Brain pericyte (primary cell): ENCODE measurements at regions not wholly inside any gene's neighbourhood (a gene's known extent, or its start where the extent isn't known, plus 50 kb on each side); places are given as distances from the start of the nearest gene placed in this dataset.

Experiments
- DNase-seq: peaks from one replicate; pipeline ENCODE4 v3.0.0-alpha.2; 2012; ENCODE audit warnings: low read depth, low spot score

- no peak for DNase-seq
These were observed 484.3 kb downstream of the LMO4 start for GRCh38 chr1:87812871-87813577.

GRCh38 chr1:87814573-87814972, 485.9 kb downstream of the LMO4 start:
- DNase-seq = no peak

GRCh38 chr1:87816646-87817045, 488.0 kb downstream of the LMO4 start:
- no peak for DNase-seq

DNA sequence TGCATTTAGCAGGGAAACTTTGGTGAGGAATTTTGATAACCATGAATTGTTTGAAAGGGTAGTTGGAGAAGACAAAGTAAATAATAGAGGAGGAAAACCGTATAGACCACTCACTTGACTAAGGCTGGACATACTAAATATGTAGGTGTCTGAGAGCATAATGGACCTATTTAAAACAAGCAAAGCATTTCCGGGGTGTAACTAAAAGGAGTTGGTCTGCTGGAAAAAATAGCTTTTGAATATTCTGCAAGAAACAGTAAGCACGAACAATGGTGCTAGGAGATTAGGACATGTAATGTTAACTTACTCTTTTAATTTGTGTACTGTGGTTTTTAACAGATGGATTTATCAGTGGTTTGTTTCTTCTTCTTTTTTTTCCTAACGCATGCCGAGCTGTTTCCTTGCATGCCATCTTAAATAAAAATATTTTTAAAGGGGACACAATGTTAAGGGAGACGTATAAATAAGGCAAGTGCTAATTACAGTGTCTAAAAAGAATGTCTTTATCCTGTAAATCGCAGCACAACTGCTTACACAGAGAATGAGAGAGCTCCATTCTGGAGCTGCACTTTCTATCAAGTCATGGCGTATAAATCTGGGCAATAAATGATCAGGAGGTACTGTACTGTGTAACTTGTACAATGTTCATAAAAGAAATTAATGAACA, 492.1 kb downstream of the LMO4 start:
- DNase-seq = no peak

GRCh38 chr1:87821335-87821697, 492.6 kb downstream of the LMO4 start:
- DNase-seq = no peak

DNA sequence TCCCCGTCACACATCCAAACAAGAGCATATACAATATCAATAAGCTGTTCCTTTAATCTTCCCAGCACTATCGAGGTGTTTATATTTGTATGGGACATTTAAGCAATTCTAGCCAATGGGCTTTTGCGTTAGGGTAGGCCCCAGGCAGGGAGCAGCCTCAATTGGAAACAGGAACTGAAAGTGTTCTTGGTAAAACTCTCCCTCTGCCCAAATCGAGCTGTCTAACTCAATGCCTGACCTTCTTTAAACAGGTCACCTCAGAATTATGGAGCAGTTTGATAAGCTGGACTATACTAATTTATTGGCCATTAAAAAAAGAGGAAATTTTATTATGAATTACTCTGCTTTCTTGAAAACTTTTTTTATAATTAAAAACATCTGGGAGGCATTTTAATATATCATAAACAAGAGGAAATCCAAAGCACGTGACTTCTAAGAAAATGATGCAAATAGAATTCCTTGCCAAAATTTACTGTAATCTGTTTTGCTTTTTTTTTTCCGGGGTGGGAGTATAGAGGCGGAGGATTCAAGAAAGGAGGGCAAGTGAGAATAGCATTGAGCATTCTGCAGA, 498.1 kb downstream of the LMO4 start:
- peak; percentile 47 for DNase-seq

GRCh38 chr1:87829360-87829759, 500.7 kb downstream of the LMO4 start:
- no peak for DNase-seq

GRCh38 chr1:87830432-87830978, 501.8 kb downstream of the LMO4 start:
- DNase-seq = no peak

GRCh38 chr1:87833166-87833565, 504.5 kb downstream of the LMO4 start:
- peak; percentile 45 for DNase-seq

- no peak for DNase-seq
These were observed 505.5 kb downstream of the LMO4 start for GRCh38 chr1:87834151-87834550.

DNA sequence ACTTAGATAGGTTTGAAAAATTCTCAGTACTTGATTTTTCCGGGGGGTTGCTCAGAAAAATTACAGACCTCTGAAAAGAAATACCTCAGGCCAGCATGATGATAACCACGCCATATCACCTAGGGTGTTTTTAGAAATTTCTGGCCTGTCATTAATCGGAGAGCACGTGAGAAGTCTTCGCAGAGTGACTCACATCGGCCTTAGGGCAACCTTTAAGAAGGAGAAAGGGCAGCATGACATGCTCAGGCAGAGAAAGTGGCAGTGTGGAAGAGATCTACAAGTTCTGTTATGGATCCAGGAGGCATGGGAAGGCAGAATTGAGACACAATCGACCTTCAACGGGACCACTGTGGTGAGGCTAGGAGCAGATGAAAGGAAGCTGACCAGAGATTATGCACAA, 506.3 kb downstream of the LMO4 start:
- no peak for DNase-seq

- no peak for DNase-seq
These were observed 512.1 kb downstream of the LMO4 start for GRCh38 chr1:87840767-87841166.

- DNase-seq = no peak
These were observed 512.7 kb downstream of the LMO4 start for GRCh38 chr1:87841332-87841731.

- DNase-seq = no peak
These were observed 513.5 kb downstream of the LMO4 start for GRCh38 chr1:87842156-87842555.

DNA sequence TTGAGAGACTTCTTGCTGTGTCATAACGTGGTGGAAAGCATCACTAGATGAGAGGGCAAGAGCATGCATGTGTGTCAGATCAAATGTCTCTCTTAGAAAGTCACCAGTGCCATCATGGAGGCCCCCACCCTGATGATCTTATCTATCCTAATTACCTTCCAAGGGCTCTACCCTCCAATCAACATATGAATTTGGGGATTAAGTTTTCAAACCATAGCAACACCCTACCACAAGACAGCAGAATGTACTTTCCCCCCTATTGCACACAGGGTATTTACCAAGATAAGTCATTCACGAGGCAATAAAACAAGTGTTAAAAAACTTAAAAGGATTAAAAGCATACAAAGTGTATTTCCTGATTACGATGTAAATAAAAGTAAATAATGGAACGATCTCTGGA, 515.6 kb downstream of the LMO4 start:
- no peak for DNase-seq

- DNase-seq = no peak
These were observed 522.8 kb downstream of the LMO4 start for GRCh38 chr1:87851490-87851889.

DNA sequence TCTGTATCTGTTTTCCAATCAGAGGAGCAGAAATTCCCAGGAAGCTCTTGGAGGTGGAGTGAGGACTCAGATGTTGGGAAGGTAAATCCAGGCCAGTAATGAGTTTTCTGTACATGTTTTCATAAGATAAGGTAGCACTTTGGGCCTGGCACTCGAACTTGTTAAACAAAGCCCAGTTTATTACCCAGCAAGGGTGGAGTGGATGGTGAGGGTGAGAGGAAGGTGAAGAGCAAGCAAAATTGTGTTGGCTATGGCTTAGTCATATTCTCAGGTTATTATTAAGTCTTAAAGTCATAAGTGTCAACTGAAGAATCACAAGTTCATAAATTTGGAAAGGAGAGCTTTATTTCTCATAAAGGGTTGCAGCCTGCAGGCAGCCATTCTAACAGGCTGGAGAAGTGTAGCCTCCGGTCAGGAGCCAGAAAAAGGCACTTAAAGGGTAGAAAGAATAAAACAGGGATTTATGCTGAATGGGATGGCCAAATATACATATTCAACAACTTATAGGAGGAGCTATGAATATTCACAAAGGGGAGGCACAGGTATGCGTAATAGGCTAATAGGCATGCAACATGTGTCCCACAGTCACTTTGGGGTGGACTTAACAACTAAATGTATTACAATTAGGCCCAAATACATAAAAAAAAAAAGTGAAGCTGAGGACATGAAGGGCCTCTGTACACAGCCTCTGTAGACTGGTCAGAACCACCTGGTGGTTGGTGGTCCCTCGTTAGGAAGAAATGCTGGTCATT, 523.9 kb downstream of the LMO4 start:
- DNase-seq = no peak

DNA sequence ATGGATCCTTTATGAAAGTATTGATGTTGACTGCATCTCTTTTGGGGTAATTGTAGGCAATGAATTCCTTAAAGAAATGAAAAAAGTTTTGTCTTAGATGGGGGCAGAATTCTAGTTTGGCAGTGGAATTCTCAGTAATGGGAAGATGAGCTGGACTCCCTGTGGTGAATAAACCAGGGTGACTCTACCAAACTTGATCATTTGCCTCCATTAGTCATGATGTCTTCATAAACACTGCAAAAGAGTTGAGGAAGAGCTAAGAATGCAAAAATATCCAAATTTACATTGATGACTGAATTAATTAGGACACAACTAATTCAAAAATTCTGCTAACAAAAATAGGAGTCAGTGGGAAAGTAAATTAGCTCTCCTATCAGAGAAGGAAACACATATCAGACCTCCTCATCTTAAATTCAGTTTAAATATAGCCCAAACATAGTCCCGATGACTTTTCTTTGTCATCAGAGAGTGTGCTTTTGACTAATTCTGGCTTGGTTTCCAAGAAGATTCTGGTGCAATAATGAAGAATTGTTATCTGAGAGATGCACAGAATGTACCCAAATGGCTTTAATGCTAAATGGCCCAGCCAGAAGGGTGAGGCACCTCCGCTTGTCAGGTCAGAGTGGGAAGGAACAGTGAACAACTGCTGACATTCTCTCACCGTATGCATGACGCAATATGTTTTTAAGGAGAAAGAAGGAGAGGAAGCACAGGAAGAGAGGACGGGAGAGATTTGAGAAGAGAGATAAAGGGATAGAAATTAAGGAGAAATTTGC, 525.1 kb downstream of the LMO4 start:
- DNase-seq = no peak

DNA sequence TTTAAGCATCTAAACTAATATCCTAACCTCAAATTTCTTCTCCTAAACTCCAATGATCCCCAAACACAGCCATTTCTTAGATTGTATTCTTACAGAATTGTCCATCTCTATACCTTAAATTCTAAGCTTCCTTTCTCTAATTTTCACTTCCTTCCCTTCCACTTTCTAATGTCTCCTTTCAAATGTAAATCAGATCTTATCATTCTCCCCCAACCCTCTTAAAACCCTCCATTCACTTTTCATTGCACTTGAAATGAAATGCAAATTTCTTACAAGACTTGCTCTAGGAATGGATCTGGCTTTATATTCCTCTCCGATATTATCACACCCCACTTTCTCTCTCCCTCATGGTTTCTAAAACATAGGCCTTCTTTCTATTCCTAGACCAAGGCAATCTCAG, 534.6 kb downstream of the LMO4 start:
- no peak for DNase-seq

DNA sequence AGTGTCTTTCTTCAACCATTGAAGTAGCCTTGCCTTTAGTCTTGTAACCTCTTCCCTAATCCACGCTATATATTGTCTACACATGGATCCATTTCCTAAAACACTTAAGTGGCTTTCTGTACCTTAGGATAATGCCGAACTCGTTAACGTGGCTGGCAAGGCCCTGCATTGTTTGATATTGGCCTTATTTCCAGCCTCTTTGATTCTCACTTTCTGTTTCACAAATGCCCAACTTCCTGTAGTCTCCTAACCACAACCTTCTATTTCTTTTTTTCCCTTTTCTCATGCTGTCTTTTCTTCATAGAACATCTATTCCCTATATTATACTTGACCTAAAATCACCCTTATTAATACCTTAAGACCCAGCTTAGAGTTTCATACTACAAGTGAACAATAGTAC, 536.0 kb downstream of the LMO4 start:
- no peak for DNase-seq

- no peak for DNase-seq
These were observed 537.7 kb downstream of the LMO4 start for GRCh38 chr1:87866416-87866815.
